Stomach (tissue), 8 donors: ENCODE measurements at regions not wholly inside any gene's neighbourhood (a gene's known extent, or its start where the extent isn't known, plus 50 kb on each side); places are given as distances from the start of the nearest gene placed in this dataset.

Source experiments
- DNase-seq, 2 donors: peaks; one replicate each; pipeline versions ENCODE4 v3.0.0 to v3.0.0-alpha.2; 2013 to 2019
- H3K27ac ChIP-seq, 5 donors: fragments of 200-600 bp in 4 of 5; sonication (generic) in 4 of 5; one replicate each; pipeline ENCODE4 v1.5.1; 2013 to 2019; ENCODE audit warnings: mild to moderate bottlenecking in 1 of 5, moderate library complexity in 1 of 5
- H3K27me3 ChIP-seq, 3 donors: fragments of 200-600 bp; sonication (generic); one replicate each; pipeline ENCODE4 v1.5.1; 2017 to 2019; ENCODE audit warnings: mixed run types in 1 of 3
- H3K36me3 ChIP-seq, 4 donors: fragments of 200-600 bp; sonication (generic); 1 replicate in 3 of 4; 2 replicates in 1 of 4; pipeline ENCODE4 v1.5.1; 2016 to 2019
- H3K4me1 ChIP-seq, 4 donors: fragments of 200-600 bp; sonication (generic); one replicate each; pipeline ENCODE4 v1.5.1; 2016 to 2019
- H3K4me3 ChIP-seq, 4 donors: fragments of 200-600 bp; sonication (generic) in 3 of 4; one replicate each; pipeline ENCODE4 v1.5.1; 2016 to 2019; ENCODE audit warnings: mild to moderate bottlenecking in 1 of 4
- H3K9me3 ChIP-seq, 4 donors: fragments of 200-600 bp; sonication (generic); one replicate each; pipeline ENCODE4 v1.5.1; 2016 to 2019
- CTCF ChIP-seq, 7 experiments: fragments of 450-650 bp in 4 of 7; fragments of 200-600 bp in 3 of 7; sonication (generic) in 3 of 7; IDR thresholded peaks; one replicate each; pipeline ENCODE4 v1.5.1; 2016 to 2019; ENCODE audit warnings: antibody characterized with exemption in 7 of 7, control low read depth in 2 of 7, mild to moderate bottlenecking in 1 of 7
- EP300 ChIP-seq: sonication (generic); formaldehyde crosslinking; IDR thresholded peaks from one replicate; pipeline ENCODE4 v1.6.1; 2017; ENCODE audit warnings: antibody characterized with exemption
- POLR2A ChIP-seq, 4 donors: fragments of 450-650 bp; IDR thresholded peaks; one replicate each; pipeline ENCODE4 v1.6.1; 2016; ENCODE audit warnings: antibody characterized with exemption in 4 of 4, control low read depth in 2 of 4, mild to moderate bottlenecking in 1 of 4, moderate library complexity in 1 of 4
- POLR2AphosphoS5 ChIP-seq, 3 donors: sonication (generic); formaldehyde crosslinking; IDR thresholded peaks; one replicate each; pipeline ENCODE4 v1.6.1; 2016; ENCODE audit warnings: antibody characterized with exemption in 3 of 3
- WGBS, 5 donors: extraction: QIAGEN DNeasy Blood & Tissue Kit in 3 of 5; methylation state at CpG; one replicate each; pipeline versions ENCODE4 v1.1.5 to v1.1.7; 2013 to 2018; 5-methylcytosine and 5-hydroxymethylcytosine counted together
- intact Hi-C: fragments of 100-400 bp; cut with DNase I; formaldehyde crosslinking; loops from one replicate; pipeline ENCODE4 v1.15.1; 2023; ENCODE audit warnings: low total_unique reads
- donor health status: healthy with polysubstance abuse.
- donor health status: Bipolar disorder and iron deficiency.
- donor health status: healthy.

GRCh38 chr10:60496181-60496580 lies 106.5 kb upstream of the ANK3 start:
- H3K4me1 ChIP-seq = peaks cover 0 to 8% (median 0%) of the 10 kb centered on the region in 4 donors
- no peak for DNase-seq
- no peaks in the 10 kb centered on the region for H3K27me3 ChIP-seq
- intact Hi-C loops = no loop called here
- no peak overlapping the region for H3K27ac ChIP-seq
- H3K36me3 ChIP-seq = no peaks in the 10 kb centered on the region
- TF ChIP-seq CTCF (IDR thresholded peaks at IDR 0.05) (no peak), POLR2A (IDR thresholded peaks at IDR 0.05) (no peak), POLR2AphosphoS5 (IDR thresholded peaks at IDR 0.05) (no peak), EP300 (no peak)
- H3K9me3 ChIP-seq = no peaks in the 10 kb centered on the region
- no peak overlapping the region for H3K4me3 ChIP-seq
- 61 to 92% (median 79%) methylated on average over 2 of the region's 2 CpGs for WGBS, 5 donors

- 62 to 85% (median 79%) methylated on average over 1 of the region's 1 CpG for WGBS, 5 donors
- Histone ChIP-seq H3K4me1 (peaks cover 0 to 8% (median 0%) of the 10 kb centered on the region in 4 donors), H3K27ac (no peak overlapping the region), H3K4me3 (no peak overlapping the region), H3K9me3 (no peaks in the 10 kb centered on the region), H3K27me3 (no peaks in the 10 kb centered on the region), H3K36me3 (no peaks in the 10 kb centered on the region)
- TF ChIP-seq CTCF (IDR thresholded peaks at IDR 0.05) (no peak), EP300 (no peak), POLR2AphosphoS5 (IDR thresholded peaks at IDR 0.05) (no peak), POLR2A (IDR thresholded peaks at IDR 0.05) (no peak)
- intact Hi-C loops = no loop called here
- DNase-seq = peak in 1 of 2 donors; percentile 30
Measured at GRCh38 chr10:60495338-60496055, 105.8 kb upstream of the ANK3 start.

- no peak for TF ChIP-seq EP300
- TF ChIP-seq POLR2A (IDR thresholded peaks at IDR 0.05) = no peak
- TF ChIP-seq POLR2AphosphoS5 (IDR thresholded peaks at IDR 0.05) = no peak
- TF ChIP-seq CTCF (IDR thresholded peaks at IDR 0.05) = no peak
- intact Hi-C loops = no loop called here
Measured at GRCh38 chr10:60494774-60495173, 105.1 kb upstream of the ANK3 start.

DNA sequence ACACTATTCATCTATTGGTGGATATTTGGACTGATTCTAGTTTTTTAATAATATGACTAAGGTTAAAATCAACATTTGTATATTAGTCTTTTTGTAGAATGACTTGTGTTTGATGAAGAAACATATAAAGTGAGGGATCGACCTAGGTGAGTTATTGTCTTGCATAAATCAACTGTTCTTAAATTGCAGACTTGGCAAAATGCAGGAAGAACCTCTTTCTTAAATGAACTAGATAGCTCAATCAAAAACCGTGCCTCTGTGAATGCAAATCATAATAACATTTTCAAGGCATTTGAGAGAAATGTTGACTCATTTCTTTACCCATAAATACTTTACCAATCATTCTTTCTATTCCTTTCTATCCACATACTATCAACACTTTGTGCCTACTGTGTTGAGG lies 101.5 kb upstream of the ANK3 start:
- no peak for TF ChIP-seq CTCF (IDR thresholded peaks at IDR 0.05)
- no peak for TF ChIP-seq POLR2A (IDR thresholded peaks at IDR 0.05)
- no peak for TF ChIP-seq POLR2AphosphoS5 (IDR thresholded peaks at IDR 0.05)
- TF ChIP-seq EP300 = no peak
- H3K27me3 ChIP-seq = no peaks in the 10 kb centered on the region
- no peaks in the 10 kb centered on the region for H3K9me3 ChIP-seq
- intact Hi-C loops = no loop called here
- DNase-seq = no peak
- H3K36me3 ChIP-seq = no peaks in the 10 kb centered on the region
- 70 to 89% (median 84%) methylated on average over 2 of the region's 2 CpGs for WGBS, 5 donors
- H3K27ac ChIP-seq = no peak overlapping the region
- peaks cover 0 to 6% (median 0%) of the 10 kb centered on the region in 4 donors for H3K4me1 ChIP-seq
- H3K4me3 ChIP-seq = no peak overlapping the region

More at GRCh38 chr10:60494774-60495173, 105.1 kb upstream of the ANK3 start:
- H3K4me3 ChIP-seq = no peak overlapping the region
- WGBS, 5 donors = 90 to 100% (median 95%) methylated on average over 2 of the region's 2 CpGs
- H3K36me3 ChIP-seq = no peaks in the 10 kb centered on the region
- DNase-seq = no peak
- H3K9me3 ChIP-seq = no peaks in the 10 kb centered on the region
- H3K4me1 ChIP-seq = peaks cover 0 to 13% (median 0%) of the 10 kb centered on the region in 4 donors
- H3K27ac ChIP-seq = no peak overlapping the region
- H3K27me3 ChIP-seq = no peaks in the 10 kb centered on the region
